GM20431 (cell line): ENCODE measurements at regions not wholly inside any gene's neighbourhood (a gene's known extent, or its start where the extent isn't known, plus 50 kb on each side); places are given as distances from the start of the nearest gene placed in this dataset.

ENCODE experiments used
- in situ Hi-C: fragments of 300-500 bp; cut with MseI, MboI; formaldehyde crosslinking; loops from one replicate; pipeline ENCODE4 v1.15.0; 2020; ENCODE audit warnings: low sequenced_read_pairs; ENCODE audit not compliant: unreplicated experiment

DNA sequence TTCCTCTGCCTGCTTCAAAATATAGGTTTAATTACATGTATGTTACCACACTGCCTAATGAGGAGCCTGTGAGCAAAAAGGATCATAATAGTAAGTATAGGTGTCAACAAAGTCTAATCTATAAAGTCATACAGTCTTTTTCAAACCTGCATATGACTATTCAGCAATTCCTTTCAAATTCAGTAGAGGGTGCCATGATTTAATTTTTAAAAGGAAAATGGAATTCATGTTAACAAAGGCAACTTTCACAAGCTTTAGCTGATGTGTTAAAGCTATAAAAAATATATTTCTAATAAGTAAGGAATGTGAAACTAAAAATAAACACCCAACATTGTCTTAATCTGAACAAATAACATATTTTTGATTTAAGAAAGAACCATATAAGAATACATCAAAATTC is 52.1 kb downstream of the MPP7 start:
- in situ Hi-C loops = loop anchor here (10.0 kb wide), 1 partner anchor 134 kb away; no protein-coding TSS in a partner anchor

GRCh38 chr10:28250358-28250757 is 52.5 kb downstream of the MPP7 start:
- in situ Hi-C loops = loop anchor here (10.0 kb wide), 1 partner anchor 134 kb away; no protein-coding TSS in a partner anchor

DNA sequence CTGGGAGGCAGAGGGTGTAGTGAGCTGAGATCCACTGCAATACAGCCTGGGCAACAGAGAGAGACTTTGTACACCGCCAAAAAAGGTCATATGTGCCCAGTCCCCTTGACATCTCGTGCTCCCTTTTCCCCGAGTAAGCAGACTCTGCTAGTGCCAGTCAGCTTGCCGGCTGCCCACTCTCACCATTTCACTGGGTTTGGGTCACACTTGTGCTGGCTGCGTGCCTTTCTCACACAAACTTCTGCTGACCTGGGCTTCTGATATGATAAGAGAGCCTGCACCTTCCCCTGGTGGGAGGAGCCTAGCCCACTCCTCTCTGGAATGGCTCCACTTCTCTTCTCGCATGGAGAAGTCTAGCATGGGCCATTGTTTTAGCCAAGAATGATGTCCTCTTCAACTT is 53.4 kb downstream of the MPP7 start:
- in situ Hi-C loops = no loop called here

GRCh38 chr10:28248092-28248491 is 54.8 kb downstream of the MPP7 start:
- in situ Hi-C loops = no loop called here

DNA sequence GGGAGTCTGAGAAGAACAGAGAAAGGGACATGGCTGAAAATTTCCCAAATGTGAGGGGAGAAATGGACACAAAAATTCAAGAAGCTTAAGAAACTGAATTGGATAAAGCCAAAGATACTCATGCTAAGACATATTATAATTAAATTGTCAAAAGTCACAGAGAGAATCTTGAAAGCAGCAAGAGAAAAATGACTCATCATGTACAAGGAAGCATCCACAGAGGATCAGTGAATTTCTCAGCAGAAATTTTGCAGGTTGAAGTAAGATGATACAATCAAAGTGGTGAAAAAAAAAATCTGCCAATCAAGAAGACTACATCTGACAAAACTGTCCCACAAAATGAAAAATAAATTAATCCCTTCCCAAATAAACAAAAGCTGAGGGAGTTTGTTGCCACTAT is 56.8 kb downstream of the MPP7 start:
- in situ Hi-C loops = no loop called here

- in situ Hi-C loops = no loop called here
Measured at GRCh38 chr10:28243923-28244322, 58.9 kb downstream of the MPP7 start.

DNA sequence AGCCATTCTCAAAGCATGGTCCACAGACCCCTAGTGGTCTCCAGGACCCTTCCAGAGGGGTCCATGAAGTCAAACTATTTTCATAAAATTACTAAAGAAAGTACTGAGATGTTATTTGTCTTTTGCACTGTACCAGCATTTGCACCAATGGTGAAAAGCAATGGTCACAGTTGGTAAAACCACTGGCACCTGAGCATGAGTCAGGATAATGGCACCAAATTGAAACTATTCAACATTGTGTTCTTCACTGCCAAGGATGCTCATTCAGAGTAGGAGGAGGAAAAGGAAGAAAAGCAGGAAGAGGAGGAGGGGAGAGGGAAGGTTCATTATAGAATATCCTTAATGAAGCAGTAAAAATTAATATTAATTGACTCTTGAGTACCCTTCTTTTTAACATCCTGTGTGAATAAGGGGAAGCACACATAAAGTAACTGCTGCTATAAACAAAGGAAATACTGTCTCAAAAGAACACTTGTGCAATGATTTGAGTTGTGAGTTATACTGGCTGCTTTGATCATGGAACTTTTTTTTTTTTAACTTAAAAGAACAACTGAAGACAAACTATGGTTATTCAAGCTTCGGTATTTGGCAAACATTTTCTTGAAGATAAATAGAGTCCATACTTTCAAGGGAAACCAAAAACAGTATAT is 60.2 kb downstream of the MPP7 start:
- in situ Hi-C loops = no loop called here

DNA sequence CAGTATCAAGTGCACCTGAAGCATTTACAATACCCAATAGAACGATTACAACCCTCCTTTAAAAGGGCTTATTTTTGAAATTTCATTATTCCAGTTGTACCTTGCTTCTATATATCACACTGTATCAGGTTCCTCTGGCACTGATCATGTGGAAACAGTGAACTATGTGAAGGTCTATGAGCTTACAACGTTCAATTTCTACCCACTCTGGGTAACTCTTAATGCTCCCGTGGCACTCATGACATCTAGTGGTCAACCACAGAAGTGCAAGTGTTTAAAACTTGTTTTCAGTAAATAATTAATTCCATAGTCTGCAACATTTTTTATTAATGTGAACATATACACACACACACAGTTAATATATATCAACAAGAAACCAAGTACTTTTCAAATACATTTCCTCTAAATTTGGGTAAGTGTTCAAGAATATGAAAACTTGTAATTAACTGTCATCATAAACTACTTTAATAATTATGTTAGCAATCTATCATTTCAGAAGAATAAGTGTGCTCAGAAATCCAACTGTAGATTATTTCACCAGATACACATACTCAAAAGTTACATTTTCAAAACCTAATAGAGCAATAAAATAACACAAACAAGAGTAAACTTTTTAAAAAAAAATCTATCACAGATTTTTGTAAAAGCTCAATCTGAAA is 61.0 kb downstream of the MPP7 start:
- in situ Hi-C loops = no loop called here

- in situ Hi-C loops = no loop called here
Measured at GRCh38 chr10:28240400-28240799, 62.5 kb downstream of the MPP7 start.

- in situ Hi-C loops = no loop called here
Measured at GRCh38 chr10:28236591-28236990, 66.3 kb downstream of the MPP7 start.

DNA sequence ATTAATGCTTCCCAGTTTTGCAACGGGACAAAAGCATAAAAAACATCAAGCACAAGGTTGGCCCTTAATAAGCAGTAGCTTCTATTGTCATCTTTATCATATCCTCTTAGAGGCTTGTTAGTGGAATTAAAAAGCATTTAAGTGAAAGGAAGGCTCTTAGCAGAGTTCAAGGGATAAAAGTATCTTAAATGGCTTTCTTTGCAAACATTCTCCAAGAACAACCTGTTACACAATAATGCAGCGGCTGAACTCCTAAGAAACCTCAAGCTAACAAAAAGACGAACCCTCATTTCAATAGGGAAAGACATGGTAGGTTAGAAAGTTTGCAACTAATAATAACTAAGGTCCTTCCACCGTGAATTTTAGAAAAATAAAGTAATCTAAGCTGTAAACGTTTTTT is 82.1 kb downstream of the MPP7 start:
- in situ Hi-C loops = no loop called here

DNA sequence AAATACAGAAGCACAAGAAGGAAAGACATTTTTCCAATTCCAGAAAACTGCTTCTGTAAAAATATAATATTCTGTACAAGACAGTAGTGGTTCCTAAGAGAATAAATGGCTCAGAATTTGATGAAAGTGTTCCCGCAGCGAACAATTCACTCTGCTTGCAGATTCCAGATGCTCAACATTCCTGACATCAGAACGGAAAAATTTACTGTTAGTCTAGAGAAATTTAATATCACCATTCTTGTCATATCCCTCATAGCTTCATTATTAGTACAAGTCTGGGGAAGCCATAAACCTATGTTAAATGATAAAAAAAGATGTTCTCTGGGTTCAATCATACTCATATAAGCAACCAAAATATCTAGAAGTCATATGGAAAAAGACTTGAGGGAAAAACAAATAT is 83.6 kb downstream of the MPP7 start:
- in situ Hi-C loops = no loop called here

- in situ Hi-C loops = no loop called here
Measured at GRCh38 chr10:28217848-28218247, 85.0 kb downstream of the MPP7 start.

- in situ Hi-C loops = no loop called here
Measured at GRCh38 chr10:28215930-28216329, 86.9 kb downstream of the MPP7 start.

- in situ Hi-C loops = no loop called here
Measured at GRCh38 chr10:28214219-28214618, 88.6 kb downstream of the MPP7 start.

GRCh38 chr10:28211759-28212158 is 91.1 kb downstream of the MPP7 start:
- in situ Hi-C loops = no loop called here

GRCh38 chr10:28207799-28208198 is 95.1 kb downstream of the MPP7 start:
- in situ Hi-C loops = no loop called here

DNA sequence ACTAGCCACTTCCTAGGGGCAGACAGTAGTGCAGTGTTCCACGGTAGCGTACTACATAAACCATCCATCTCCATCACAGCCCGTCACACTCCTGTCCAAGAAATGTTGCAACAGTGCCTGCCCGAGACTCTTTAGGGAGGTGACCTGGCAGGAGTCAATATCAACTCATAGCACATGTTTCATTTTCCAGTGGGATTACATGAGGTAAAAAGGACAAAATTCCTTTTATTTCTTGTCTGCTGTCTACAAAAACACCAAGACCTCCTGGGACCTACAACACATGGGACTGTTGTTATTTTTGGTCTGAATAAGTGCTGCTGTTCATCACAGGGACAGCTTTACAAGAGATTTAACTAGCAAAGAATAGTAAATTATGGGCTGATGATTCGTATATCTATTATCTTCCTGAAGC is 99.9 kb downstream of the MPP7 start:
- in situ Hi-C loops = no loop called here

DNA sequence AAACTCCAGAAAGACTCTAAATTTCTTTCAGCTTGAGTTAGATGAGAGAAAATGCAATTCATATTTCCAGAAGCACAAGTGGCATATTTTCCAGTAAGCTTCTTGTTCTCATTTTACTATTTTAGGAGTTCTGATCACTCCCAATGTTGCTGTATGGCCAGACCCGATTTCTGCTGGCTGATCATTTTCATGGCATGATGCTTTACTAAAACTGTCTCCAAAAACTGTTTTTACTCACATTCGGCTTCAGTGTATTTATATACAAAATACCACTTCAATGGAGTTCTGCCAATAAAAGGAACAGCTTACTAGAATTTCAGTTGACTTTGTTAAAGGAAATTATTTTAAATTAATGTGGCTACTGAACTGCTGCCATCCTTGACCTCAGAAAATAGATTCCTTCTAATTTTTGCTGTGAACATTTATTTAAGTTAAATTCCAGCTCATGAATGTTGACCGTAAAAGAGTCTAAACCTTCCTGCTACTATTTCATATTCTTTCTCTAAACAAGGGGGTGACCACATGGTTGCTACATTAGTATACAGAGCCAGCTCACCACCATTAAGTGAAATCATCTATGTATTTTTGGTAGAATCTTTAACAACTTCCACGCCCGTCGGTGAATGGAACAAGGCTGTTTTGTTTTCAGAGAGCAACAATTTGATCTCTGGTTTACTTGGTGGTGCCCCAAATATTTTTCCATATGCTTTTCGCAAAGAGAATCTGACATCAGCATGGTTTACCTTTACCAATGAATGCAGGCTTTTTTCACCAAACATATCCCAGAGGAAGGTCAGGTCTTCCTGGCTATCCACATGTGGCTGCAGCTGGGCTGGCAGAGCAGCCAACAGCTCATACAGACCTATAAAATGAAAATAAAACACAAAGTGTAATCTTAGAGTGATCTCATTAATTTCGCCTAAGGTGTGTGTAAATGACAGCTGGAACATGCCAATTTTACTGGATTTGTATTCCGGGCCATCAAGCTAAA is 101.2 kb downstream of the MPP7 start:
- in situ Hi-C loops = no loop called here

DNA sequence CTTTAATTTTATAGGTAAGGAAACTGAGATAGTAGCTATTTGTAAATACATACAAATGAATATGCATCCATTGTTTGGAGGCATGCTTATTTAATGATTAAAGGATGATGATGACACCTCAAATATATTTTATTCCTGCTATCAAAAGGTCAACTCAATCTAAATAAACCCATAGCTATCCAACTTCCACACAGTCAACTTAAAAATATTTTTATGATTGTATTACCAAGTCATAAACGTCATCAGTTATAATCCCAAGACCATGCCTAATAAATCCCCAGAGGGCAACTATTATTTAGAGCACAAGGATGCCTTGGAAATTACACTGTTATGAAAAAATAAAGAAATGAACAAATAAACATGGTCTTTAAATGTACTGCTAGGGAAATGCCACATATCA is 102.1 kb downstream of the MPP7 start:
- in situ Hi-C loops = no loop called here

- in situ Hi-C loops = no loop called here
Measured at GRCh38 chr10:28199941-28200340, 102.9 kb downstream of the MPP7 start.
